A673 (cell line): ENCODE measurements at regions not wholly inside any gene's neighbourhood (a gene's known extent, or its start where the extent isn't known, plus 50 kb on each side); places are given as distances from the start of the nearest gene placed in this dataset.

ENCODE experiments used
- BruUV-seq: library from RNA; stranded (reverse); fragments of 400-500 nt; replicated peaks from 2 replicates; lab custom pipeline; 2021; lab: Mats Ljungman, UMichigan
- CTCF ChIA-PET: fragments of 300-600 bp; sonication (Branson Sonifier 250); formaldehyde crosslinking; loops from one replicate; lab custom pipeline; 2022; ENCODE audit warnings: antibody characterized with exemption; lab: Charles Lee
- POLR2A ChIA-PET: fragments of 300-600 bp; sonication (Branson Sonifier 250); formaldehyde crosslinking; loops from one replicate; lab custom pipeline; 2022; ENCODE audit warnings: antibody characterized with exemption; ENCODE audit not compliant: low non-redundant PET; lab: Charles Lee
- DNase-seq: peaks from one replicate; pipeline ENCODE4 v3.0.0-alpha.2; 2015; ENCODE audit warnings: low spot score
- H3K27ac ChIP-seq: fragments of 200-600 bp; sonication (generic); 2 replicates; pipeline ENCODE4 v1.5.1; 2016; ENCODE audit warnings: mixed run types, low read depth, mild to moderate bottlenecking, mixed read lengths, antibody characterized with exemption, low read length; ENCODE audit not compliant: poor library complexity, severe bottlenecking
- H3K27me3 ChIP-seq: fragments of 200-600 bp; sonication (generic); replicated peaks from 2 replicates; pipeline ENCODE4 v1.6.1; 2017; ENCODE audit warnings: mixed run types, low read depth, mild to moderate bottlenecking, mixed read lengths, antibody characterized with exemption, low read length; ENCODE audit not compliant: insufficient read depth, poor library complexity
- H3K36me3 ChIP-seq: fragments of 200-600 bp; sonication (generic); 2 replicates; pipeline ENCODE4 v1.6.1; 2016; ENCODE audit warnings: mixed run types, mild to moderate bottlenecking, mixed read lengths, antibody characterized with exemption, low read length; ENCODE audit not compliant: insufficient read depth, poor library complexity, severe bottlenecking
- H3K4me1 ChIP-seq: fragments of 200-600 bp; sonication (generic); 2 replicates; pipeline ENCODE4 v1.6.1; 2017; ENCODE audit warnings: mixed run types, mild to moderate bottlenecking, mixed read lengths, antibody characterized with exemption, low read length; ENCODE audit not compliant: insufficient read depth, poor library complexity, severe bottlenecking
- H3K4me3 ChIP-seq: fragments of 200-600 bp; sonication (generic); 2 replicates; pipeline ENCODE4 v1.5.1; 2016; ENCODE audit warnings: low read depth, mixed run types, mild to moderate bottlenecking, mixed read lengths, low read length; ENCODE audit not compliant: poor library complexity, severe bottlenecking
- H3K9me3 ChIP-seq: fragments of 200-600 bp; sonication (generic); 2 replicates; pipeline ENCODE4 v1.6.1; 2016; ENCODE audit warnings: mixed run types, low read depth, mild to moderate bottlenecking, mixed read lengths, antibody characterized with exemption, low read length; ENCODE audit not compliant: poor library complexity, severe bottlenecking
- EZH2 ChIP-seq: fragments of 200-600 bp; sonication (generic); IDR thresholded peaks from 2 replicates; pipeline ENCODE4 v1.6.1; 2017; ENCODE audit warnings: borderline replicate concordance, low read depth, mild to moderate bottlenecking, mixed read lengths, antibody characterized with exemption, low read length; ENCODE audit not compliant: poor library complexity, severe bottlenecking
- intact Hi-C: fragments of 100-400 bp; cut with micrococcal nuclease; formaldehyde crosslinking; loops from one replicate; pipeline ENCODE4 v1.10.0; 2022; ENCODE audit not compliant: unreplicated experiment
- TF ChIP-seq, protein P1 (sequence below): fragments of 300-800, 200-600 bp; sonication (generic); conservative IDR thresholded peaks from 2 replicates; pipeline ENCODE4 v1.5.1; 2017; ENCODE audit warnings: low read depth, mild to moderate bottlenecking, antibody characterized with exemption, low read length, moderate library complexity, mixed read lengths

DNA sequence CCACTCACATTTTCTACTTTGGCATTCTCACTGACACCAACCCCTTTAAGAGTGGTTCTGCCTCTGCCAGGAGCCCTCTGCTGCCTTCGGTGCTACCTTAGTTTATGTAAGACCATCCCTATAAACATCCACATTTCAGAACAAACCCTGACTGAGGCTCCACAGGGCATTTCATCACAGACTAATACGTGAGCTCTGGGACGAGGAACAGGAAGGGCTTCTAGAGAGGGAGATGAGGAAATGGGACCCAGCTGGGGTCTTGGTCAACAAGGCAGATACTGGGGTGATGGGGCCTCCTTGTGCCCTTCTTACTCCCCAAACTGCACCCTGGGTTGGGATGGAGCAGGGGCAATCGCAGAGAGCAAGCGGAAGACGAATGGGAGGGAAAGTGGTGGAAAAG is 86.5 kb upstream of the FYN start:
- H3K4me3 ChIP-seq = no peak overlapping the region
- ChIA-PET POLR2A (no interaction called here), CTCF (no interaction called here)
- no peaks in the 10 kb centered on the region for H3K9me3 ChIP-seq
- no peak overlapping the region for H3K27ac ChIP-seq
- H3K36me3 ChIP-seq = no peaks in the 10 kb centered on the region
- BruUV-seq = no TSS peak
- H3K27me3 ChIP-seq = no peaks in the 10 kb centered on the region
- intact Hi-C loops = no loop called here
- H3K4me1 ChIP-seq = no peaks in the 10 kb centered on the region
- no peak for DNase-seq
- TF ChIP-seq EZH2 = no peak
- TF ChIP-seq, protein P1, sequence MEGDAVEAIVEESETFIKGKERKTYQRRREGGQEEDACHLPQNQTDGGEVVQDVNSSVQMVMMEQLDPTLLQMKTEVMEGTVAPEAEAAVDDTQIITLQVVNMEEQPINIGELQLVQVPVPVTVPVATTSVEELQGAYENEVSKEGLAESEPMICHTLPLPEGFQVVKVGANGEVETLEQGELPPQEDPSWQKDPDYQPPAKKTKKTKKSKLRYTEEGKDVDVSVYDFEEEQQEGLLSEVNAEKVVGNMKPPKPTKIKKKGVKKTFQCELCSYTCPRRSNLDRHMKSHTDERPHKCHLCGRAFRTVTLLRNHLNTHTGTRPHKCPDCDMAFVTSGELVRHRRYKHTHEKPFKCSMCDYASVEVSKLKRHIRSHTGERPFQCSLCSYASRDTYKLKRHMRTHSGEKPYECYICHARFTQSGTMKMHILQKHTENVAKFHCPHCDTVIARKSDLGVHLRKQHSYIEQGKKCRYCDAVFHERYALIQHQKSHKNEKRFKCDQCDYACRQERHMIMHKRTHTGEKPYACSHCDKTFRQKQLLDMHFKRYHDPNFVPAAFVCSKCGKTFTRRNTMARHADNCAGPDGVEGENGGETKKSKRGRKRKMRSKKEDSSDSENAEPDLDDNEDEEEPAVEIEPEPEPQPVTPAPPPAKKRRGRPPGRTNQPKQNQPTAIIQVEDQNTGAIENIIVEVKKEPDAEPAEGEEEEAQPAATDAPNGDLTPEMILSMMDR = no peak

DNA sequence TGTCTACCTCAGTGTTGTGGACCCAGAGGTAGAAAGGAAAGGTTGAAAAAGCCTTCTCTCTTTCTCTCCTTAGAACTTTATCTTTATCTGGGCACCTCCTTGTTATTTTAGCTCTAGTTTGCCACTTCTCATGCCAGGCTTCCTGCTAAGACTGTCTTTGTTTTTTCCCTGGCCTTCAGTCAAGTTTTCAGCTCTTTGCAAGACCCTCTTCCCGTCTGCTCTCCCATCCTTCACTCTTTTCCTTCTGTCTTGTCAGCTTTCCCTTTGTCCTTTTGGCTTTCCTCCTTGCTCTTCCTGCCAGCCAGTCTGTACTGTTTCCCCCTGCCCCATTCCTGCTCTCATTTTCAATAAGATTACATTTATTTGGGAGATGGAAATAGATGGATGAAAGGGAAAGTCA is 86.8 kb upstream of the CCN6 start:
- Histone ChIP-seq H3K9me3 (no peaks in the 10 kb centered on the region), H3K4me3 (no peak overlapping the region), H3K4me1 (no peaks in the 10 kb centered on the region), H3K36me3 (no peaks in the 10 kb centered on the region), H3K27ac (no peak overlapping the region), H3K27me3 (no peaks in the 10 kb centered on the region)
- intact Hi-C loops = no loop called here
- CTCF ChIA-PET = no interaction called here
- POLR2A ChIA-PET = no interaction called here
- TF ChIP-seq, protein P1 = no peak
- no peak for DNase-seq
- BruUV-seq = no TSS peak

DNA sequence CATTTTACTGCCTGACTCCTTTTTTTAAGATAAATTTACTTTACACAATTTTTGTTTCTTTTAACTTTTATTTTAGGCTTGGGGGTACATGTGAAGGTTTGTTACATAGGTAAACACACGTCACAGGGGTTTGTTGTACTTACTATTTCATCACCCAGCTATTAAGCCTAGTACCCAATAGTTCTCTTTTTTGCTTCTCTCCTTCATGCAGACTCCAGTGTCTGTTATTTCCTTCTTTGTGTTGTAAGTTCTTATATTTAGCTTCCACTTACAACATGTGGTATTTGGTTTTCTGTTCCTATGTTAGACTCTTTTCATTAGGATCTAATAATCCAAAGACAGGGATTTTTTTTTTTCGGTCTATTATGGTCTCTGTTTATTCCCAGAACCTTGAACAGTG is 83.5 kb upstream of the CCN6 start:
- Histone ChIP-seq H3K4me1 (peaks cover 9% of the 10 kb centered on the region), H3K36me3 (no peaks in the 10 kb centered on the region), H3K27me3 (no peaks in the 10 kb centered on the region), H3K27ac (no peak overlapping the region), H3K4me3 (no peak overlapping the region), H3K9me3 (no peaks in the 10 kb centered on the region)
- CTCF ChIA-PET = no interaction called here
- intact Hi-C loops = no loop called here
- POLR2A ChIA-PET = no interaction called here
- no TSS peak for BruUV-seq
- DNase-seq = no peak
- TF ChIP-seq EZH2 = no peak
- TF ChIP-seq, protein P1 = no peak
